Prostate gland (tissue), 2 donors: ENCODE measurements at regions not wholly inside any gene's neighbourhood (a gene's known extent, or its start where the extent isn't known, plus 50 kb on each side); places are given as distances from the start of the nearest gene placed in this dataset.

ENCODE experiments used
- POLR2A ChIP-seq: fragments of 450-650 bp; IDR thresholded peaks from one replicate; pipeline ENCODE4 v1.6.1; 2016; ENCODE audit warnings: antibody characterized with exemption, mild to moderate bottlenecking
- POLR2AphosphoS5 ChIP-seq: sonication (generic); formaldehyde crosslinking; IDR thresholded peaks from one replicate; pipeline ENCODE4 v1.6.1; 2017; ENCODE audit warnings: antibody characterized with exemption
- TF ChIP-seq, protein P1 (sequence below), 4 experiments: fragments of 200-600 bp in 2 of 4; fragments of 450-650 bp in 2 of 4; sonication (generic) in 2 of 4; IDR thresholded peaks; 1 replicate in 3 of 4; 2 replicates in 1 of 4; pipeline ENCODE4 v1.5.1; 2016 to 2019; ENCODE audit warnings: antibody characterized with exemption in 4 of 4, mild to moderate bottlenecking in 2 of 4, moderate library complexity in 2 of 4

DNA sequence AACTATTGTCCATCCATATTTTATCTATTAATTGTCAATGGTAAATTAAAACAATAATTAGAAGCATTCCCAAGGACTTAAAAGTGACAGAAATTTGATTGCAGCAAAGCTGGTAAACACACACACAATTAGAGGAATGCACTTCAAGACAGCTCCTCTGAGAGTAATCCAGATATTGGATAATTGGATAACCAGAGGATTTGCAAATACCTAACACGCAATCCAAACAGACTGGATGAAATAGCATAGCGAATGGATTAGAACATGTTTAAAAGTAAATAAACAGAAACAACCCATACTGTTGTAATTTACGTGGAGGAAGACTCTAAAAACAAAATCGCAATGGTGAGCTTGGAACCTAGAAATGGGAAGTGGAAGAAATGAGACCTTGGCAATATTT is 239.8 kb downstream of the METTL4 start:
- TF ChIP-seq, protein P1, sequence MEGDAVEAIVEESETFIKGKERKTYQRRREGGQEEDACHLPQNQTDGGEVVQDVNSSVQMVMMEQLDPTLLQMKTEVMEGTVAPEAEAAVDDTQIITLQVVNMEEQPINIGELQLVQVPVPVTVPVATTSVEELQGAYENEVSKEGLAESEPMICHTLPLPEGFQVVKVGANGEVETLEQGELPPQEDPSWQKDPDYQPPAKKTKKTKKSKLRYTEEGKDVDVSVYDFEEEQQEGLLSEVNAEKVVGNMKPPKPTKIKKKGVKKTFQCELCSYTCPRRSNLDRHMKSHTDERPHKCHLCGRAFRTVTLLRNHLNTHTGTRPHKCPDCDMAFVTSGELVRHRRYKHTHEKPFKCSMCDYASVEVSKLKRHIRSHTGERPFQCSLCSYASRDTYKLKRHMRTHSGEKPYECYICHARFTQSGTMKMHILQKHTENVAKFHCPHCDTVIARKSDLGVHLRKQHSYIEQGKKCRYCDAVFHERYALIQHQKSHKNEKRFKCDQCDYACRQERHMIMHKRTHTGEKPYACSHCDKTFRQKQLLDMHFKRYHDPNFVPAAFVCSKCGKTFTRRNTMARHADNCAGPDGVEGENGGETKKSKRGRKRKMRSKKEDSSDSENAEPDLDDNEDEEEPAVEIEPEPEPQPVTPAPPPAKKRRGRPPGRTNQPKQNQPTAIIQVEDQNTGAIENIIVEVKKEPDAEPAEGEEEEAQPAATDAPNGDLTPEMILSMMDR (IDR thresholded peaks at IDR 0.05): no peak
- no peak for TF ChIP-seq POLR2AphosphoS5
- TF ChIP-seq POLR2A: no peak
